SK-N-SH treated with all-trans-retinoic acid at 6 μM for 48 hours (cell line): ENCODE measurements at regions not wholly inside any gene's neighbourhood (a gene's known extent, or its start where the extent isn't known, plus 50 kb on each side); places are given as distances from the start of the nearest gene placed in this dataset.
A peak's percentile ranks its signal among the peaks of the same experiment; 100 is the strongest.

Source experiments
- ATAC-seq: fragments of 200-7000 bp; cut with Tn5 transposase; 3 replicates; pipeline ENCODE4 v1.9.1; 2020; ENCODE audit warnings: mild to moderate bottlenecking, moderate library complexity
- ARNTL ChIP-seq: fragments of 450-650 bp; formaldehyde crosslinking; IDR thresholded peaks from 2 replicates; pipeline ENCODE4 v1.5.0; 2020; ENCODE audit warnings: low read depth, mild to moderate bottlenecking, moderate library complexity, borderline replicate concordance
- BACH2 ChIP-seq: fragments of 250-450 bp; sonication (Bioruptor Pico); IDR thresholded peaks from 2 replicates; pipeline ENCODE4 v1.9.0; 2021; ENCODE audit warnings: mild to moderate bottlenecking, borderline replicate concordance
- CSDC2 ChIP-seq: fragments of 250-450 bp; sonication (Bioruptor Pico); IDR thresholded peaks from 2 replicates; pipeline ENCODE4 v1.5.0; 2020; ENCODE audit warnings: mild to moderate bottlenecking, moderate library complexity
- CSRNP3 ChIP-seq: fragments of 250-450 bp; sonication (Bioruptor Pico); IDR thresholded peaks from 2 replicates; pipeline ENCODE4 v1.5.1; 2021; ENCODE audit warnings: mild to moderate bottlenecking, moderate library complexity
- ESRRG ChIP-seq: fragments of 250-450 bp; sonication (Bioruptor Pico); IDR thresholded peaks from 2 replicates; pipeline ENCODE4 v1.6.1; 2021; ENCODE audit warnings: mild to moderate bottlenecking
- GLIS3 ChIP-seq: fragments of 250-450 bp; sonication (Bioruptor Pico); IDR thresholded peaks from 2 replicates; pipeline ENCODE4 v1.5.0; 2020; ENCODE audit warnings: mild to moderate bottlenecking, moderate library complexity
- OSR1 ChIP-seq: fragments of 250-450 bp; sonication (Bioruptor Pico); IDR thresholded peaks from 2 replicates; pipeline ENCODE4 v1.8.0; 2022; ENCODE audit warnings: moderate library complexity, mild to moderate bottlenecking, inconsistent platforms
- POU6F1 ChIP-seq: fragments of 250-450 bp; sonication (Bioruptor Pico); IDR thresholded peaks from 2 replicates; pipeline ENCODE4 v1.8.0; 2021; ENCODE audit warnings: low read depth, mild to moderate bottlenecking, moderate library complexity, borderline replicate concordance
- RARB ChIP-seq: fragments of 250-450 bp; sonication (Bioruptor Pico); IDR thresholded peaks from 2 replicates; pipeline ENCODE4 v1.8.0; 2021; ENCODE audit warnings: mild to moderate bottlenecking, moderate library complexity
- SNAI2 ChIP-seq: fragments of 250-450 bp; sonication (Bioruptor Pico); IDR thresholded peaks from 2 replicates; pipeline ENCODE4 v1.5.0; 2020; ENCODE audit warnings: mild to moderate bottlenecking, moderate library complexity
- TCF4 ChIP-seq: fragments of 250-450 bp; sonication (Bioruptor Pico); IDR thresholded peaks from 2 replicates; pipeline ENCODE4 v1.8.0; 2021; ENCODE audit warnings: mild to moderate bottlenecking, moderate library complexity, borderline replicate concordance
- TOX ChIP-seq: fragments of 250-450 bp; sonication (Bioruptor Pico); IDR thresholded peaks from 2 replicates; pipeline ENCODE4 v1.8.0; 2021; ENCODE audit warnings: mild to moderate bottlenecking, moderate library complexity, borderline replicate concordance
- ZC3H10 ChIP-seq: fragments of 250-450 bp; sonication (Bioruptor Pico); IDR thresholded peaks from 2 replicates; pipeline ENCODE4 v1.5.1; 2021; ENCODE audit warnings: mild to moderate bottlenecking, moderate library complexity
- ZFP3 ChIP-seq: fragments of 250-450 bp; sonication (Bioruptor Pico); IDR thresholded peaks from 2 replicates; pipeline ENCODE4 v1.5.0; 2020; ENCODE audit warnings: mild to moderate bottlenecking, moderate library complexity
- ZFP30 ChIP-seq: fragments of 450-650 bp; formaldehyde crosslinking; IDR thresholded peaks from 2 replicates; pipeline ENCODE4 v1.5.0; 2022; ENCODE audit warnings: mild to moderate bottlenecking, moderate library complexity
- ZNF565 ChIP-seq: fragments of 450-650 bp; formaldehyde crosslinking; conservative IDR thresholded peaks from 2 replicates; pipeline ENCODE4 v1.5.0; 2020; ENCODE audit warnings: low read depth, mild to moderate bottlenecking, moderate library complexity
- ZNF70 ChIP-seq: fragments of 450-650 bp; formaldehyde crosslinking; IDR thresholded peaks from 2 replicates; pipeline ENCODE4 v1.5.0; 2020; ENCODE audit warnings: mild to moderate bottlenecking, moderate library complexity
- ZNF8 ChIP-seq: fragments of 450-650 bp; formaldehyde crosslinking; IDR thresholded peaks from 2 replicates; pipeline ENCODE4 v1.5.0; 2020; ENCODE audit warnings: mild to moderate bottlenecking, moderate library complexity
- TF ChIP-seq, protein P1 (sequence below): fragments of 250-450 bp; sonication (Bioruptor Pico); IDR thresholded peaks from 2 replicates; pipeline ENCODE4 v1.8.0; 2020; ENCODE audit warnings: mild to moderate bottlenecking, moderate library complexity, borderline replicate concordance
- TF ChIP-seq, protein P2 (sequence below): fragments of 250-450 bp; sonication (Bioruptor Pico); IDR thresholded peaks from 2 replicates; pipeline ENCODE4 v1.5.0; 2020; ENCODE audit warnings: mild to moderate bottlenecking, moderate library complexity
- TF ChIP-seq, protein P3 (sequence below): fragments of 250-450 bp; sonication (Bioruptor Pico); IDR thresholded peaks from 2 replicates; pipeline ENCODE4 v1.5.1; 2020; ENCODE audit warnings: low read depth, mild to moderate bottlenecking, moderate library complexity

GRCh38 chr14:101008196-101008595 is 104.7 kb upstream of the RTL1 start (continued):
- TF ChIP-seq ZC3H10 (CRISPR knock-in tag) (no peak), ZFP3 (no peak), ESRRG (CRISPR knock-in tag) (no peak)

- TF ChIP-seq POU6F1 (no peak), OSR1 (CRISPR knock-in tag) (no peak), GLIS3 (CRISPR knock-in tag) (no peak), ARNTL (no peak), ZNF8 (CRISPR knock-in tag) (no peak), CSDC2 (CRISPR knock-in tag) (no peak), ZNF565 (CRISPR knock-in tag) (no peak), ZC3H10 (CRISPR knock-in tag) (no peak)
- TF ChIP-seq, protein P1, sequence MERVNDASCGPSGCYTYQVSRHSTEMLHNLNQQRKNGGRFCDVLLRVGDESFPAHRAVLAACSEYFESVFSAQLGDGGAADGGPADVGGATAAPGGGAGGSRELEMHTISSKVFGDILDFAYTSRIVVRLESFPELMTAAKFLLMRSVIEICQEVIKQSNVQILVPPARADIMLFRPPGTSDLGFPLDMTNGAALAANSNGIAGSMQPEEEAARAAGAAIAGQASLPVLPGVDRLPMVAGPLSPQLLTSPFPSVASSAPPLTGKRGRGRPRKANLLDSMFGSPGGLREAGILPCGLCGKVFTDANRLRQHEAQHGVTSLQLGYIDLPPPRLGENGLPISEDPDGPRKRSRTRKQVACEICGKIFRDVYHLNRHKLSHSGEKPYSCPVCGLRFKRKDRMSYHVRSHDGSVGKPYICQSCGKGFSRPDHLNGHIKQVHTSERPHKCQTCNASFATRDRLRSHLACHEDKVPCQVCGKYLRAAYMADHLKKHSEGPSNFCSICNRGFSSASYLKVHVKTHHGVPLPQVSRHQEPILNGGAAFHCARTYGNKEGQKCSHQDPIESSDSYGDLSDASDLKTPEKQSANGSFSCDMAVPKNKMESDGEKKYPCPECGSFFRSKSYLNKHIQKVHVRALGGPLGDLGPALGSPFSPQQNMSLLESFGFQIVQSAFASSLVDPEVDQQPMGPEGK (CRISPR knock-in tag): no peak
- TF ChIP-seq, protein P2, sequence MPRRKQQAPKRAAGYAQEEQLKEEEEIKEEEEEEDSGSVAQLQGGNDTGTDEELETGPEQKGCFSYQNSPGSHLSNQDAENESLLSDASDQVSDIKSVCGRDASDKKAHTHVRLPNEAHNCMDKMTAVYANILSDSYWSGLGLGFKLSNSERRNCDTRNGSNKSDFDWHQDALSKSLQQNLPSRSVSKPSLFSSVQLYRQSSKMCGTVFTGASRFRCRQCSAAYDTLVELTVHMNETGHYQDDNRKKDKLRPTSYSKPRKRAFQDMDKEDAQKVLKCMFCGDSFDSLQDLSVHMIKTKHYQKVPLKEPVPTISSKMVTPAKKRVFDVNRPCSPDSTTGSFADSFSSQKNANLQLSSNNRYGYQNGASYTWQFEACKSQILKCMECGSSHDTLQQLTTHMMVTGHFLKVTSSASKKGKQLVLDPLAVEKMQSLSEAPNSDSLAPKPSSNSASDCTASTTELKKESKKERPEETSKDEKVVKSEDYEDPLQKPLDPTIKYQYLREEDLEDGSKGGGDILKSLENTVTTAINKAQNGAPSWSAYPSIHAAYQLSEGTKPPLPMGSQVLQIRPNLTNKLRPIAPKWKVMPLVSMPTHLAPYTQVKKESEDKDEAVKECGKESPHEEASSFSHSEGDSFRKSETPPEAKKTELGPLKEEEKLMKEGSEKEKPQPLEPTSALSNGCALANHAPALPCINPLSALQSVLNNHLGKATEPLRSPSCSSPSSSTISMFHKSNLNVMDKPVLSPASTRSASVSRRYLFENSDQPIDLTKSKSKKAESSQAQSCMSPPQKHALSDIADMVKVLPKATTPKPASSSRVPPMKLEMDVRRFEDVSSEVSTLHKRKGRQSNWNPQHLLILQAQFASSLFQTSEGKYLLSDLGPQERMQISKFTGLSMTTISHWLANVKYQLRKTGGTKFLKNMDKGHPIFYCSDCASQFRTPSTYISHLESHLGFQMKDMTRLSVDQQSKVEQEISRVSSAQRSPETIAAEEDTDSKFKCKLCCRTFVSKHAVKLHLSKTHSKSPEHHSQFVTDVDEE: no peak
- no peak for ATAC-seq
These were observed 105.3 kb upstream of the RTL1 start for GRCh38 chr14:101008631-101009336.

- no peak for ATAC-seq
- TF ChIP-seq, protein P1 (CRISPR knock-in tag): no peak
- TF ChIP-seq GLIS3 (CRISPR knock-in tag) (no peak), ARNTL (no peak), CSDC2 (CRISPR knock-in tag) (no peak), CSRNP3 (CRISPR knock-in tag) (no peak), SNAI2 (CRISPR knock-in tag) (no peak), ZFP30 (CRISPR knock-in tag) (no peak)
- TF ChIP-seq, protein P3, sequence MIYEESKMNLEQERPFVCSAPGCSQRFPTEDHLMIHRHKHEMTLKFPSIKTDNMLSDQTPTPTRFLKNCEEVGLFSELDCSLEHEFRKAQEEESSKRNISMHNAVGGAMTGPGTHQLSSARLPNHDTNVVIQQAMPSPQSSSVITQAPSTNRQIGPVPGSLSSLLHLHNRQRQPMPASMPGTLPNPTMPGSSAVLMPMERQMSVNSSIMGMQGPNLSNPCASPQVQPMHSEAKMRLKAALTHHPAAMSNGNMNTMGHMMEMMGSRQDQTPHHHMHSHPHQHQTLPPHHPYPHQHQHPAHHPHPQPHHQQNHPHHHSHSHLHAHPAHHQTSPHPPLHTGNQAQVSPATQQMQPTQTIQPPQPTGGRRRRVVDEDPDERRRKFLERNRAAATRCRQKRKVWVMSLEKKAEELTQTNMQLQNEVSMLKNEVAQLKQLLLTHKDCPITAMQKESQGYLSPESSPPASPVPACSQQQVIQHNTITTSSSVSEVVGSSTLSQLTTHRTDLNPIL (CRISPR knock-in tag): no peak
- TF ChIP-seq, all 23 proteins: peak for 0
These were observed 106.0 kb upstream of the RTL1 start for GRCh38 chr14:101009531-101009930.

GRCh38 chr14:101010293-101010692 is 106.8 kb upstream of the RTL1 start:
- ATAC-seq: peak; percentile 25; the same call in 1 of the 3 replicates
- no peak for TF ChIP-seq ZNF70
- TF ChIP-seq TCF4 (CRISPR knock-in tag): no peak
- TF ChIP-seq ZFP3: no peak
- no peak for TF ChIP-seq ZNF8 (CRISPR knock-in tag)
- no peak for TF ChIP-seq RARB (CRISPR knock-in tag)
- TF ChIP-seq ARNTL: no peak
- TF ChIP-seq, protein P2: no peak
- TF ChIP-seq TOX (CRISPR knock-in tag): no peak
- TF ChIP-seq BACH2 (CRISPR knock-in tag): no peak
